Endothelial cell of umbilical vein (primary cell): ENCODE measurements at regions not wholly inside any gene's neighbourhood (a gene's known extent, or its start where the extent isn't known, plus 50 kb on each side); places are given as distances from the start of the nearest gene placed in this dataset.

Experiments
- BruUV-seq: library from RNA; stranded (reverse); fragments of 400-500 nt; replicated peaks from 2 replicates; lab custom pipeline; 2021; lab: Mats Ljungman, UMichigan
- CTCF ChIA-PET: fragments of 300-600, 350-600 bp; sonication (Branson Sonifier 250); formaldehyde crosslinking; loops from one replicate; lab custom pipeline; 2021; ENCODE audit warnings: antibody characterized with exemption, inconsistent platforms; lab: Charles Lee
- POLR2A ChIA-PET: fragments of 300-600, 350-600 bp; sonication (Branson Sonifier 250); formaldehyde crosslinking; loops from one replicate; lab custom pipeline; 2021; ENCODE audit warnings: antibody characterized with exemption, inconsistent platforms; lab: Charles Lee
- DNase-seq: peaks from one replicate; pipeline ENCODE4 v3.0.0-alpha.2; 2011; ENCODE audit warnings: low read depth, low spot score
- FAIRE-seq: peaks from 2 replicates; lab custom pipeline; 2011; peaks lifted over from hg19 to GRCh38; lab: Jason Lieb, UNC
- H2AFZ ChIP-seq: 2 replicates; pipeline ENCODE4 v1.6.0; 2012; ENCODE audit warnings: low read depth, low read length, control low read depth, inconsistent platforms
- H3K27ac ChIP-seq: 2 replicates; pipeline ENCODE4 v1.5.1; 2011; ENCODE audit warnings: low read depth, mild to moderate bottlenecking, control low read depth, low read length, moderate library complexity; ENCODE audit not compliant: insufficient read depth
- H3K27me3 ChIP-seq, 2 experiments: 2 replicates each; pipeline versions ENCODE4 v1.6.0 to v1.6.1; 2011; ENCODE audit warnings: low read length in 2 of 2, mixed read lengths in 1 of 2; ENCODE audit not compliant: control insufficient read depth in 2 of 2, insufficient read depth in 2 of 2
- H3K36me3 ChIP-seq, 2 experiments: 2 replicates in 1 of 2; 3 replicates in 1 of 2; pipeline ENCODE4 v1.5.1; 2011; ENCODE audit warnings: low read length in 2 of 2, mild to moderate bottlenecking in 1 of 2, moderate library complexity in 1 of 2; ENCODE audit not compliant: control insufficient read depth in 2 of 2, insufficient read depth in 2 of 2; ENCODE audit errors: extremely low read depth in 1 of 2
- H3K4me1 ChIP-seq: 3 replicates; pipeline ENCODE4 v1.5.1; 2011; ENCODE audit warnings: mild to moderate bottlenecking, low read length; ENCODE audit not compliant: control insufficient read depth, insufficient read depth; ENCODE audit errors: extremely low read depth
- H3K4me2 ChIP-seq: 2 replicates; pipeline ENCODE4 v1.6.1; 2011; ENCODE audit warnings: low read length, control low read depth, mixed read lengths; ENCODE audit not compliant: insufficient read depth
- H3K4me3 ChIP-seq, 3 experiments: fragments of 200-600 bp in 1 of 3; sonication (generic), shearing (Covaris generic) in 1 of 3; replicated peaks in 1 of 3; 2 replicates each; pipeline ENCODE4 v1.5.1; 2011 to 2016; ENCODE audit warnings: control low read depth in 3 of 3, low read length in 3 of 3, mild to moderate bottlenecking in 2 of 3, inconsistent platforms in 1 of 3, low read depth in 1 of 3, moderate library complexity in 1 of 3; ENCODE audit not compliant: insufficient read depth in 1 of 3
- H3K79me2 ChIP-seq: 2 replicates; pipeline ENCODE4 v1.6.0; 2012; ENCODE audit warnings: low read length, inconsistent platforms; ENCODE audit not compliant: control insufficient read depth, insufficient read depth
- H3K9ac ChIP-seq: replicated peaks from 2 replicates; pipeline ENCODE3; 2011; ENCODE audit warnings: low read length, control low read depth; ENCODE audit not compliant: insufficient read depth; ENCODE audit errors: extremely low read depth
- H3K9me1 ChIP-seq: replicated peaks from 3 replicates; pipeline ENCODE4 v1.6.0; 2011; ENCODE audit warnings: mild to moderate bottlenecking, low read length; ENCODE audit not compliant: control insufficient read depth, insufficient read depth; ENCODE audit errors: extremely low read depth
- H3K9me3 ChIP-seq: replicated peaks from 2 replicates; pipeline ENCODE4 v1.5.1; 2012; ENCODE audit warnings: low read length, inconsistent platforms; ENCODE audit not compliant: control insufficient read depth, insufficient read depth
- H4K20me1 ChIP-seq: replicated peaks from 2 replicates; pipeline ENCODE3; 2011; ENCODE audit warnings: mild to moderate bottlenecking, low read length; ENCODE audit not compliant: control insufficient read depth, insufficient read depth; ENCODE audit errors: extremely low read depth
- EZH2 ChIP-seq: IDR thresholded peaks from 2 replicates; pipeline ENCODE4 v1.6.1; 2012; ENCODE audit warnings: borderline replicate concordance, low read depth, mild to moderate bottlenecking, moderate library complexity, low read length, inconsistent platforms; ENCODE audit not compliant: severe bottlenecking
- FOS ChIP-seq: IDR thresholded peaks from 2 replicates; pipeline ENCODE4 v1.6.1; 2011; ENCODE audit warnings: mild to moderate bottlenecking, low read length, moderate library complexity, borderline replicate concordance; ENCODE audit not compliant: insufficient read depth
- GATA2 ChIP-seq: IDR thresholded peaks from 2 replicates; pipeline ENCODE4 v1.7.0; 2011; ENCODE audit warnings: low read depth, mild to moderate bottlenecking, moderate library complexity, mixed read lengths, low read length; ENCODE audit not compliant: insufficient read length, insufficient read depth
- JUN ChIP-seq: IDR thresholded peaks from 2 replicates; pipeline ENCODE4 v1.6.1; 2011; ENCODE audit warnings: borderline replicate concordance, low read depth; ENCODE audit not compliant: insufficient read length, insufficient read depth
- MYC ChIP-seq: IDR thresholded peaks from one replicate; pipeline ENCODE4 v1.6.1; 2011; ENCODE audit warnings: mild to moderate bottlenecking, low read depth, low read length
- POLR2A ChIP-seq: IDR thresholded peaks from 2 replicates; pipeline ENCODE4 v1.6.1; 2012; ENCODE audit warnings: low read depth, mild to moderate bottlenecking, control low read depth, low read length
- POLR2AphosphoS5 ChIP-seq: IDR thresholded peaks from 2 replicates; pipeline ENCODE4 v1.6.1; 2012; ENCODE audit warnings: low read depth, mild to moderate bottlenecking, control low read depth, low read length, moderate library complexity; ENCODE audit not compliant: insufficient read depth
- dilution Hi-C: fragments of 300-500 bp; cut with MboI; formaldehyde crosslinking; loops from one replicate; pipeline ENCODE4 v1.15.0; 2019; ENCODE audit warnings: low sequenced_read_pairs; ENCODE audit not compliant: extremely low pct_ligation_motif_present
- intact Hi-C: fragments of 100-400 bp; cut with micrococcal nuclease; formaldehyde crosslinking; loops from one replicate; pipeline ENCODE4 v1.10.0; 2022
- TF ChIP-seq, protein P1 (sequence below): IDR thresholded peaks from 2 replicates; pipeline ENCODE4 v1.6.1; 2011; ENCODE audit not compliant: insufficient read depth, insufficient read length
- TF ChIP-seq, protein P2 (sequence below), 2 donors: IDR thresholded peaks; 1 replicate in 1 of 2; 2 replicates in 1 of 2; pipeline ENCODE4 v1.5.1; 2011; ENCODE audit warnings: low read length in 2 of 2, mild to moderate bottlenecking in 2 of 2, moderate library complexity in 2 of 2, control low read depth in 1 of 2, inconsistent platforms in 1 of 2, low read depth in 1 of 2; ENCODE audit not compliant: insufficient read depth in 1 of 2; ENCODE audit errors: extremely low read depth in 1 of 2

DNA sequence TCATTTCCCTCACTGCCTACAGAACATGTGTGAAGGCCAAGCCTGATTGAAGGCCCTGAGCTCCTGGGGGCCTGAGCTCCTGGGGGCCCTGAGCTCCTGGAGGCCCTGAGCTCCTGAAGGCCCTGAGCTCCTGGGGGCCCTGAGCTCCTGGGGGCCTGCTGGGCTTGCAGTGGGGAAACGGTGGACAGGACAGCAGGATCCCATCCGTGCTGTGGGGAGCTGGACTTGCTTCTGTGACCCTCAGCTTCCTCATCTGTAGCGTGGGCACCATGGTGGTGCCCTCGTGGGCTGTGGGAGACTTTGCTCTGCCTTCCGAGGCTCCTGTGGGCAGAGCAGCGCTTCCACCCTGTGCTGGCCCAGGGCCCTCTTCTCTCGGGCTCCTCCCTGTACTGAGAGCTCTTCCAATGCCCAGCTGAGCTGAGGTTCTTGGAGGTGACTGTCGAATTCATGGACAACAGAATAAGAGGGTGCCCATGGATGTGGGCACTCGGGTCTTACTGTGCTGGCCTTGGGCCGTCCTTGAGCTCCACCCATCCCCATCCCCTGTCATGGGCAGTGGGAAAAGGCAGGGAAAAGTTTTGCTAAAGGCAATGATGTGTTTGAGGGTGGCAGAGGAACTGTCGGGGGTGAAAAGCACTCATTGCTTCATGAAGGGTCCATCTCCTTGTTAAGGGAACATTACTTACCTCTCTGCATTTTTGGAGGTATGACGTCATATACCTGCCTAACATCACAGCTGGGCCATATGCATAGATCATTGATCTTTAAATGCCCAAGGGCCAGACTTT is 786.7 kb downstream of the TBC1D22A start:
- Histone ChIP-seq H3K4me3 (no peak overlapping the region), H3K4me1 (no peaks in the 10 kb centered on the region), H3K9me1 (no peaks in the 10 kb centered on the region), H4K20me1 (no peaks in the 10 kb centered on the region), H3K27ac (no peak overlapping the region), H3K9ac (no peak overlapping the region), H3K27me3 (no peaks in the 10 kb centered on the region), H3K36me3 (no peaks in the 10 kb centered on the region), H3K9me3 (peaks cover 16% of the 10 kb centered on the region), H2AFZ (no peak overlapping the region), H3K4me2 (no peak overlapping the region), H3K79me2 (no peaks in the 10 kb centered on the region)
- dilution Hi-C loops = no loop called here
- DNase-seq = no peak
- ChIA-PET POLR2A (no interaction called here), CTCF (interaction anchor here (1.2 kb wide), 1 partner anchor 9 kb away, joined by 3 read pairs; no protein-coding TSS in a partner anchor)
- intact Hi-C loops = no loop called here
- TF ChIP-seq POLR2A = no peak
- TF ChIP-seq EZH2 = no peak
- no peak for TF ChIP-seq GATA2
- no peak for TF ChIP-seq FOS
- TF ChIP-seq, protein P1, sequence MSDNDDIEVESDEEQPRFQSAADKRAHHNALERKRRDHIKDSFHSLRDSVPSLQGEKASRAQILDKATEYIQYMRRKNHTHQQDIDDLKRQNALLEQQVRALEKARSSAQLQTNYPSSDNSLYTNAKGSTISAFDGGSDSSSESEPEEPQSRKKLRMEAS = no peak
- TF ChIP-seq POLR2AphosphoS5 = no peak
- TF ChIP-seq, protein P2, sequence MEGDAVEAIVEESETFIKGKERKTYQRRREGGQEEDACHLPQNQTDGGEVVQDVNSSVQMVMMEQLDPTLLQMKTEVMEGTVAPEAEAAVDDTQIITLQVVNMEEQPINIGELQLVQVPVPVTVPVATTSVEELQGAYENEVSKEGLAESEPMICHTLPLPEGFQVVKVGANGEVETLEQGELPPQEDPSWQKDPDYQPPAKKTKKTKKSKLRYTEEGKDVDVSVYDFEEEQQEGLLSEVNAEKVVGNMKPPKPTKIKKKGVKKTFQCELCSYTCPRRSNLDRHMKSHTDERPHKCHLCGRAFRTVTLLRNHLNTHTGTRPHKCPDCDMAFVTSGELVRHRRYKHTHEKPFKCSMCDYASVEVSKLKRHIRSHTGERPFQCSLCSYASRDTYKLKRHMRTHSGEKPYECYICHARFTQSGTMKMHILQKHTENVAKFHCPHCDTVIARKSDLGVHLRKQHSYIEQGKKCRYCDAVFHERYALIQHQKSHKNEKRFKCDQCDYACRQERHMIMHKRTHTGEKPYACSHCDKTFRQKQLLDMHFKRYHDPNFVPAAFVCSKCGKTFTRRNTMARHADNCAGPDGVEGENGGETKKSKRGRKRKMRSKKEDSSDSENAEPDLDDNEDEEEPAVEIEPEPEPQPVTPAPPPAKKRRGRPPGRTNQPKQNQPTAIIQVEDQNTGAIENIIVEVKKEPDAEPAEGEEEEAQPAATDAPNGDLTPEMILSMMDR (IDR thresholded peaks at IDR 0.05; ENCODE audit: extremely low read depth in 1 of 2, insufficient read depth in 1 of 2, low read depth in 1 of 2, low read length in 2 of 2) = no peak
- no peak for TF ChIP-seq MYC
- TF ChIP-seq JUN = no peak
- no peak for FAIRE-seq
- BruUV-seq = no TSS peak
